ENCODE measurements at regions not wholly inside any gene's neighbourhood (a gene's known extent, or its start where the extent isn't known, plus 50 kb on each side); places are given as distances from the start of the nearest gene placed in this dataset.
"Not testable (repeated sequence)": the region's sequence is repeated elsewhere in the genome, so short reads cannot be mapped to it uniquely, and the experiment has no call there.

- TF ChIP-seq POLR2A, POLR2AphosphoS5 (IDR thresholded peaks at IDR 0.05): not testable (repeated sequence)
- TF ChIP-seq, protein P1, sequence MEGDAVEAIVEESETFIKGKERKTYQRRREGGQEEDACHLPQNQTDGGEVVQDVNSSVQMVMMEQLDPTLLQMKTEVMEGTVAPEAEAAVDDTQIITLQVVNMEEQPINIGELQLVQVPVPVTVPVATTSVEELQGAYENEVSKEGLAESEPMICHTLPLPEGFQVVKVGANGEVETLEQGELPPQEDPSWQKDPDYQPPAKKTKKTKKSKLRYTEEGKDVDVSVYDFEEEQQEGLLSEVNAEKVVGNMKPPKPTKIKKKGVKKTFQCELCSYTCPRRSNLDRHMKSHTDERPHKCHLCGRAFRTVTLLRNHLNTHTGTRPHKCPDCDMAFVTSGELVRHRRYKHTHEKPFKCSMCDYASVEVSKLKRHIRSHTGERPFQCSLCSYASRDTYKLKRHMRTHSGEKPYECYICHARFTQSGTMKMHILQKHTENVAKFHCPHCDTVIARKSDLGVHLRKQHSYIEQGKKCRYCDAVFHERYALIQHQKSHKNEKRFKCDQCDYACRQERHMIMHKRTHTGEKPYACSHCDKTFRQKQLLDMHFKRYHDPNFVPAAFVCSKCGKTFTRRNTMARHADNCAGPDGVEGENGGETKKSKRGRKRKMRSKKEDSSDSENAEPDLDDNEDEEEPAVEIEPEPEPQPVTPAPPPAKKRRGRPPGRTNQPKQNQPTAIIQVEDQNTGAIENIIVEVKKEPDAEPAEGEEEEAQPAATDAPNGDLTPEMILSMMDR (IDR thresholded peaks at IDR 0.05): not testable (repeated sequence)
These were observed 73.0 kb upstream of the PAK3 start for GRCh38 chrX:111022998-111023397.

Measured in prostate gland (tissue), 2 donors.